ENCODE measurements at regions not wholly inside any gene's neighbourhood (a gene's known extent, or its start where the extent isn't known, plus 50 kb on each side); places are given as distances from the start of the nearest gene placed in this dataset.

- H3K36me3 Mint-ChIP-seq (ENCODE audit: insufficient read depth) = no peaks in the 10 kb centered on the region
- H3K27me3 Mint-ChIP-seq = peaks cover 0 to 4% of the 10 kb centered on the region in 2 donors
- DNase-seq (no peak), ATAC-seq (replicated peaks) (no peak)
- H3K4me3 Mint-ChIP-seq = no peak overlapping the region
- H3K9me3 Mint-ChIP-seq = no peaks in the 10 kb centered on the region
- H3K27ac Mint-ChIP-seq = no peak overlapping the region
- no peaks in the 10 kb centered on the region for H3K4me1 Mint-ChIP-seq (ENCODE audit: low read depth in 2 of 2)
Observed at GRCh38 chr18:55047546-55047945, 88.3 kb upstream of the CCDC68 start.

- no peaks in the 10 kb centered on the region for H3K4me1 Mint-ChIP-seq (ENCODE audit: low read depth in 2 of 2)
- DNase-seq (no peak), ATAC-seq (replicated peaks) (no peak)
- H3K27me3 Mint-ChIP-seq = peaks cover 0 to 5% of the 10 kb centered on the region in 2 donors
- no peaks in the 10 kb centered on the region for H3K36me3 Mint-ChIP-seq (ENCODE audit: insufficient read depth)
- H3K4me3 Mint-ChIP-seq = no peak overlapping the region
- H3K27ac Mint-ChIP-seq = no peak overlapping the region
- no peaks in the 10 kb centered on the region for H3K9me3 Mint-ChIP-seq
Observed at GRCh38 chr18:55041366-55041765, 82.1 kb upstream of the CCDC68 start.

GRCh38 chr18:55038162-55038561, 78.9 kb upstream of the CCDC68 start:
- no peak for ATAC-seq (replicated peaks)

DNA sequence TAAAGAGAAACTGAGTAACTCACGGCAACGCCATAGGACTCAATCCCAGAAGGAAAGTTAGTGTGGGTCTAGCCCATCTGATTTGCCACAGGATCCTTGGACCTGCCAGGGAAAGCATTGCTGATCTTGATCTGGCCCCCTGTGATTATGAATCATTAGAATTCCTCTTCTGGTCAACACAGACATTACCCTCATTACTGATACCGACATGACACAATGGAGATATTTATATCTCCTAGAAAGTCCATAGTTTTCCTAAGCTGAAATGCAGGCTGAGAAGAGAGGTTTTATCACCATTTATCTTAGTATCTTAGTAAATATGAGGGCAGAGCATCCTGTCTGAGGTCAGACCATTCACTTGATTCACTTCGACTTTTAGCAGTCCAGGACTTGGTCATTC, 75.5 kb upstream of the CCDC68 start:
- no peaks in the 10 kb centered on the region for H3K4me1 Mint-ChIP-seq (ENCODE audit: low read depth in 2 of 2)
- H3K27ac Mint-ChIP-seq = no peak overlapping the region
- H3K27me3 Mint-ChIP-seq = peaks cover 0 to 6% of the 10 kb centered on the region in 2 donors
- peaks cover 0 to 1% of the 10 kb centered on the region in 2 donors for H3K9me3 Mint-ChIP-seq
- DNase-seq (no peak), ATAC-seq (replicated peaks) (no peak)
- no peaks in the 10 kb centered on the region for H3K36me3 Mint-ChIP-seq (ENCODE audit: insufficient read depth)
- no peak overlapping the region for H3K4me3 Mint-ChIP-seq

More at GRCh38 chr18:55038162-55038561, 78.9 kb upstream of the CCDC68 start:
- no peak overlapping the region for H3K4me3 Mint-ChIP-seq
- H3K4me1 Mint-ChIP-seq (ENCODE audit: low read depth in 2 of 2) = no peaks in the 10 kb centered on the region
- no peak overlapping the region for H3K27ac Mint-ChIP-seq
- no peak for DNase-seq
- H3K27me3 Mint-ChIP-seq = peaks cover 0 to 5% of the 10 kb centered on the region in 2 donors
- no peaks in the 10 kb centered on the region for H3K9me3 Mint-ChIP-seq
- no peaks in the 10 kb centered on the region for H3K36me3 Mint-ChIP-seq (ENCODE audit: insufficient read depth)

DNA sequence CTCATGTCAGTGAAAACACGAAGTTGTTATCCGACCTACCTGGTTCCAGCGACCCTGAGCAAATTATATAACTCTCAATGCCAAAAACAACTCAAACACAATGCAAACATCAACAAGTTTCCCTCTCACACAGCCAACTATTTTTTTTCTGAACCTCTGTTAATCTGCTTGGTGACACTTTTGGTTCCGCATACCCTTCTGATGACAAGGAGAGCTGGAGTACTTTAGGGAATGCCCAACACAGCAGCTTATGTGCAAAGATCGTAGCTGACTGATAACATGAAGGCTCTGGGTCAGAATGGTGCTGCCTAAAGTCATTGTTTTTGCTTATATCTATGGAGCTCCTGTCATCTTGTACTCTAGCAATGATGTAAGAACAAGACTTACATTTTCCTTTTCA, 72.7 kb upstream of the CCDC68 start:
- no peak for DNase-seq
- H3K4me1 Mint-ChIP-seq (ENCODE audit: low read depth in 2 of 2) = no peaks in the 10 kb centered on the region
- H3K9me3 Mint-ChIP-seq = peaks cover 0 to 1% of the 10 kb centered on the region in 2 donors
- no peak overlapping the region for H3K4me3 Mint-ChIP-seq
- no peak overlapping the region for H3K27ac Mint-ChIP-seq
- H3K27me3 Mint-ChIP-seq = peaks cover 0 to 6% of the 10 kb centered on the region in 2 donors
- ATAC-seq (replicated peaks) = no peak
- H3K36me3 Mint-ChIP-seq (ENCODE audit: insufficient read depth) = no peaks in the 10 kb centered on the region

DNA sequence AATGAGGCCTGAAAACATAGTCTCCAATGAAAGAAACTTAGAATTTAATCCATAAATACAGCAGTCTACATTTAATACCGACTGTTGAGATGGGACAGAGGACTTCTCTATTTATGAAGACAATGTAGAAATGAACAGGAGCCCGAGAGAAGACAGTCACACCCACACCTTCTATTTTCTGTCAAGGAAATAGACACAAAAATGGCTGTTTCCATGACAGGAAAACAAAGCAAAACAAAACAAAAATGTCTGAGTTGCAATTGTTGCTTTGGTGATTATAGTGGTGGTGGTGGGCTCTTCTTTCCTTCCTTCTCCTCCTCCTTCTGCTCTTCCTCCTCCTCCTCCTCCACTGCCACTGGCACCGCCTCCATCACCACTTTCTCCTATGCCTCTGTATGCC, 72.3 kb upstream of the CCDC68 start:
- Mint-ChIP-seq H3K27ac (no peak overlapping the region), H3K36me3 (ENCODE audit: insufficient read depth) (no peaks in the 10 kb centered on the region), H3K27me3 (peaks cover 0 to 6% of the 10 kb centered on the region in 2 donors), H3K4me1 (ENCODE audit: low read depth in 2 of 2) (no peaks in the 10 kb centered on the region), H3K9me3 (peaks cover 0 to 1% of the 10 kb centered on the region in 2 donors), H3K4me3 (no peak overlapping the region)
- no peak for ATAC-seq (replicated peaks)
- no peak for DNase-seq

- Mint-ChIP-seq H3K4me3 (no peak overlapping the region), H3K27me3 (peaks cover 0 to 6% of the 10 kb centered on the region in 2 donors), H3K36me3 (ENCODE audit: insufficient read depth) (no peaks in the 10 kb centered on the region), H3K9me3 (peaks cover 0 to 1% of the 10 kb centered on the region in 2 donors), H3K4me1 (ENCODE audit: low read depth in 2 of 2) (no peaks in the 10 kb centered on the region), H3K27ac (no peak overlapping the region)
- DNase-seq = no peak
- no peak for ATAC-seq (replicated peaks)
Observed at GRCh38 chr18:55031164-55031563, 71.9 kb upstream of the CCDC68 start.

DNA sequence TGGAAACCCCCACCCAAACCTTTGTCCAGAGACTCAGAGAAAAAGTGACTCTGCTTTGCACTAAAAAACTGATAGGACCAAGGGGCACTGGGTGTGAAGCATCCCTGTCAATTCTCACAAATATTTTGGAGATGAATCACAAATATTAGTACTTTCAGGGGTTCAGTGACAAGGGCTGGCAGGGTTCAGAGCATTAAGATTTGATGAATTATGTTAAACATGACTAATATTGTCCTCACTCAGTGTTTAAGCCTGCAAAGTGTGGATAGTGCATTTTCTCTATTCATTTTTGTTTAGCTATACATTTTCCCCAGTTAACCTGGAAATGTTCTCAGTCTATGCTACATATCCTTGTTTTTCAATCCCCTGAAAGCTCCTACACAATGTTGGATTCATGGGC, 65.3 kb upstream of the CCDC68 start:
- Mint-ChIP-seq H3K27me3 (no peaks in the 10 kb centered on the region), H3K36me3 (ENCODE audit: insufficient read depth) (no peaks in the 10 kb centered on the region), H3K4me3 (no peak overlapping the region), H3K27ac (no peak overlapping the region), H3K4me1 (ENCODE audit: low read depth in 2 of 2) (no peaks in the 10 kb centered on the region), H3K9me3 (no peaks in the 10 kb centered on the region)
- DNase-seq (no peak), ATAC-seq (replicated peaks) (no peak)

DNA sequence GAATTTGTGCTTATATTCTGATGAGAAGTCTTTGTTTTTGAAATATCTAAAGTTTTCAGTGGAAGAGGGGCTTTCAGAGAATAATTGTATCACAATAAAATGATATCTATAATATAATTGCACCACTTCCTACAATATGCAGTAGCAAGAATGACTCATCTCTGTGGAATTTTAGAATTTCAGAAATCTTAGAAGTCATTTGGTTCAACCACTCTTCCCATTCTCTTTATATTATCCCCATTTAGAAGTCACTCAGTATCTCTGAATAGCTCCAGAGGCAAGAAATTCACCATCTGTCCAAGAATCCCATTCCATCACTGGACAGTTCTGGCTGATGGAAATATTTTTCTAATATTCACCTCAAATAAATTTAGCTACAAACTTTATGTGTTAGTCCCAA, 59.3 kb upstream of the CCDC68 start:
- no peak for ATAC-seq (replicated peaks)
- Mint-ChIP-seq H3K4me1 (ENCODE audit: low read depth in 2 of 2) (no peaks in the 10 kb centered on the region), H3K4me3 (no peak overlapping the region), H3K36me3 (ENCODE audit: insufficient read depth) (no peaks in the 10 kb centered on the region), H3K27me3 (no peaks in the 10 kb centered on the region), H3K27ac (no peak overlapping the region), H3K9me3 (no peaks in the 10 kb centered on the region)
- no peak for DNase-seq

GRCh38 chr18:55014095-55014494, 54.8 kb upstream of the CCDC68 start:
- Mint-ChIP-seq H3K4me3 (no peak overlapping the region), H3K4me1 (ENCODE audit: low read depth in 2 of 2) (no peaks in the 10 kb centered on the region), H3K27ac (peak overlapping the region in 1 of 2 donors; percentile 75), H3K9me3 (no peaks in the 10 kb centered on the region), H3K27me3 (peaks cover 0 to 11% of the 10 kb centered on the region in 2 donors), H3K36me3 (ENCODE audit: insufficient read depth) (no peaks in the 10 kb centered on the region)
- ATAC-seq (replicated peaks) = no peak
- DNase-seq = no peak

DNA sequence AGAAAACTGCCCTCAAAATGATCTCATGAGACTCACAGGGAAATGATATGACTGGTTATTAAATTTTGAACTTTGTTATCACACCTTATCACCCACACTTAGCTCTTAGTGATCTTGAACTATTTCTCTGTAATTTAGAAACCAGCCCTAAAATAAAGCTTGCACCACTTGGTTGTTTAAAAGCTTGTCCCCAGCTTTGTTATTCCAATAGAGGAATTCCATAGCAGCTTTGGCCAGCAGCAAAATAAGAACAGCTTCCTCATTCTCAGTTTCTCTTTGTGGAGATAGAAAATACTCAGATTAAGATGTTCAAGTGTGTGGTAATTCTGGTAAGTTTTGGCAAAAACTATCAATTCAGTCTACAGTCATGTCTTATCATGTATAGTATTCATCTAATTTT, 54.4 kb upstream of the CCDC68 start:
- ATAC-seq (replicated peaks) (no peak), DNase-seq (no peak)
- Mint-ChIP-seq H3K36me3 (ENCODE audit: insufficient read depth) (no peaks in the 10 kb centered on the region), H3K4me1 (ENCODE audit: low read depth in 2 of 2) (no peaks in the 10 kb centered on the region), H3K9me3 (no peaks in the 10 kb centered on the region), H3K27me3 (peaks cover under 1 to 11% of the 10 kb centered on the region in 2 donors), H3K4me3 (no peak overlapping the region), H3K27ac (peak overlapping the region in 1 of 2 donors; percentile 75)

DNA sequence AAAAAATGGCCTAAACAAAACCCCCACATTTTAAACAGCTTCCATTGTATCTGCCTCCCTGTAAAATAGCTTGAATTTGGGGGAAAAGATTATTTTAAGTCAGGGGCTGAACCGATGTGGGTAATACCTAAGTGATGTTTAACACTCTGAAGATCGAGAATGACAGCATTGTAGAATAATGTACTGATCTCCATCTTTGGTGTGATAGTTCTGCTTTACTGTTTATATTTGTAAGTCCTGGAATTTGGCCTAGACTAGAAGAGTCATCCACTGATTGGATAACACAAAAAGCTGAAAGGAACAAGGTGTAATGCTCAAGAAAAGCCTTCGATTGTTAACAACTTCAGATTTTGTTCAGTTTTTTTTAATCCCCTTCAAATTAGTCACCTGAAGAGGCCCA, 53.8 kb upstream of the CCDC68 start:
- H3K4me3 Mint-ChIP-seq = no peak overlapping the region
- DNase-seq (no peak), ATAC-seq (replicated peaks) (no peak)
- no peaks in the 10 kb centered on the region for H3K9me3 Mint-ChIP-seq
- H3K27me3 Mint-ChIP-seq = peaks cover 7 to 11% of the 10 kb centered on the region in 2 donors
- H3K36me3 Mint-ChIP-seq (ENCODE audit: insufficient read depth) = no peaks in the 10 kb centered on the region
- no peak overlapping the region for H3K27ac Mint-ChIP-seq
- no peaks in the 10 kb centered on the region for H3K4me1 Mint-ChIP-seq (ENCODE audit: low read depth in 2 of 2)

- Mint-ChIP-seq H3K9me3 (no peaks in the 10 kb centered on the region), H3K4me1 (ENCODE audit: low read depth in 2 of 2) (no peaks in the 10 kb centered on the region)
Observed at GRCh38 chr18:55012008-55012407, 52.7 kb upstream of the CCDC68 start.

More at GRCh38 chr18:55012008-55012407, 52.7 kb upstream of the CCDC68 start:
- DNase-seq = no peak
- ATAC-seq (replicated peaks) = no peak
- Mint-ChIP-seq H3K36me3 (ENCODE audit: insufficient read depth) (no peaks in the 10 kb centered on the region), H3K27ac (no peak overlapping the region), H3K4me3 (no peak overlapping the region), H3K27me3 (peaks cover 9 to 11% of the 10 kb centered on the region in 2 donors)

All from effector memory CD8-positive, alpha-beta T cell (primary cell).